Hepatocyte (in vitro differentiated cells): ENCODE measurements at regions not wholly inside any gene's neighbourhood (a gene's known extent, or its start where the extent isn't known, plus 50 kb on each side); places are given as distances from the start of the nearest gene placed in this dataset.

Experiments used
- CTCF ChIP-seq: fragments of 200-600 bp; sonication (generic); IDR thresholded peaks from 2 replicates; pipeline ENCODE4 v1.5.1; 2016; ENCODE audit warnings: antibody characterized with exemption, mild to moderate bottlenecking; ENCODE audit not compliant: poor library complexity
- EZH2 ChIP-seq: fragments of 200-600 bp; sonication (generic); IDR thresholded peaks from 2 replicates; pipeline ENCODE4 v1.6.1; 2016; ENCODE audit warnings: antibody characterized with exemption, mild to moderate bottlenecking, borderline replicate concordance
- EZH2phosphoT487 ChIP-seq: fragments of 200-600 bp; sonication (generic); IDR thresholded peaks from one replicate; pipeline ENCODE4 v1.6.1; 2018; ENCODE audit warnings: antibody characterized with exemption, mild to moderate bottlenecking, low read depth, moderate library complexity; ENCODE audit not compliant: unreplicated experiment, severe bottlenecking

GRCh38 chr6:122122686-122123085 is 276.8 kb upstream of the HSF2 start:
- TF ChIP-seq EZH2: no peak
- TF ChIP-seq CTCF: no peak
- no peak for TF ChIP-seq EZH2phosphoT487
